IMR-90 (cell line): ENCODE measurements at regions not wholly inside any gene's neighbourhood (a gene's known extent, or its start where the extent isn't known, plus 50 kb on each side); places are given as distances from the start of the nearest gene placed in this dataset.

Experiments used
- ATAC-seq: fragments of 200-7000 bp; cut with Tn5 transposase; 2 replicates; pipeline ENCODE4 v1.9.1; 2020; ENCODE audit warnings: low read depth, mild to moderate bottlenecking, moderate library complexity
- BruUV-seq: library from RNA; stranded (reverse); fragments of 400-500 nt; replicated peaks from 2 replicates; lab custom pipeline; 2021; lab: Mats Ljungman, UMichigan
- CTCF ChIA-PET: fragments of 300-600 bp; formaldehyde crosslinking; extraction: SDS; loops from one replicate; lab custom pipeline; 2021; ENCODE audit warnings: antibody characterized with exemption; lab: Yijun Ruan, JAX
- POLR2A ChIA-PET: fragments of 300-600 bp; sonication (Branson Sonifier 250); formaldehyde crosslinking; loops from one replicate; lab custom pipeline; 2022; ENCODE audit warnings: antibody characterized with exemption; ENCODE audit not compliant: unreplicated experiment; lab: Charles Lee
- DNase-seq: peaks from one replicate; pipeline ENCODE4 v3.0.0; 2013
- H2AFZ ChIP-seq: replicated peaks from 2 replicates; pipeline ENCODE3; 2013; ENCODE audit warnings: low read length, mild to moderate bottlenecking; ENCODE audit not compliant: poor library complexity
- H2AK5ac ChIP-seq: 2 replicates; pipeline ENCODE4 v1.6.1; 2013; ENCODE audit warnings: low read depth, low read length, inconsistent platforms
- H2AK9ac ChIP-seq: replicated peaks from 2 replicates; pipeline ENCODE3; 2013; ENCODE audit warnings: mild to moderate bottlenecking, low read depth, low read length, moderate library complexity; ENCODE audit not compliant: poor library complexity
- H2BK120ac ChIP-seq: 2 replicates; pipeline ENCODE4 v1.6.1; 2013; ENCODE audit warnings: low read depth, low read length, inconsistent platforms
- H2BK15ac ChIP-seq: 3 replicates; pipeline ENCODE4 v1.6.1; 2013; ENCODE audit warnings: low read depth, low read length, inconsistent platforms
- H2BK20ac ChIP-seq: 2 replicates; pipeline ENCODE4 v1.6.1; 2013; ENCODE audit warnings: low read depth, mild to moderate bottlenecking, inconsistent platforms, low read length, moderate library complexity
- H2BK5ac ChIP-seq: 2 replicates; pipeline ENCODE4 v1.6.1; 2013; ENCODE audit warnings: mild to moderate bottlenecking, low read depth, low read length, inconsistent platforms; ENCODE audit not compliant: poor library complexity, severe bottlenecking
- H3K14ac ChIP-seq: replicated peaks from 2 replicates; pipeline ENCODE4 v1.6.1; 2013; ENCODE audit warnings: low read depth, low read length, inconsistent platforms
- H3K18ac ChIP-seq: 2 replicates; pipeline ENCODE4 v1.6.1; 2013; ENCODE audit warnings: low read depth, low read length, control low read depth
- H3K23ac ChIP-seq: 2 replicates; pipeline ENCODE4 v1.6.1; 2013; ENCODE audit warnings: low read depth, low read length, inconsistent platforms
- H3K27ac ChIP-seq: 2 replicates; pipeline ENCODE4 v1.5.1; 2013; ENCODE audit warnings: mild to moderate bottlenecking, control low read depth, low read length; ENCODE audit not compliant: insufficient read depth
- H3K27me3 ChIP-seq: 2 replicates; pipeline ENCODE4 v1.6.1; 2013; ENCODE audit warnings: low read length; ENCODE audit not compliant: control insufficient read depth, insufficient read depth
- H3K36me3 ChIP-seq: 2 replicates; pipeline ENCODE4 v1.6.1; 2013; ENCODE audit warnings: low read length, mixed read lengths; ENCODE audit not compliant: control insufficient read depth, insufficient read depth
- H3K4ac ChIP-seq: 2 replicates; pipeline ENCODE4 v1.6.1; 2013; ENCODE audit warnings: low read depth, low read length, inconsistent platforms
- H3K4me1 ChIP-seq: 2 replicates; pipeline ENCODE4 v1.6.1; 2013; ENCODE audit warnings: low read length, mixed read lengths; ENCODE audit not compliant: control insufficient read depth, insufficient read depth
- H3K4me2 ChIP-seq: 2 replicates; pipeline ENCODE4 v1.6.1; 2013; ENCODE audit warnings: low read depth, mild to moderate bottlenecking, control low read depth, low read length, moderate library complexity
- H3K4me3 ChIP-seq: 2 replicates; pipeline ENCODE4 v1.5.1; 2013; ENCODE audit warnings: low read depth, mild to moderate bottlenecking, control low read depth, low read length, moderate library complexity; ENCODE audit not compliant: insufficient read depth
- H3K56ac ChIP-seq: 2 replicates; pipeline ENCODE4 v1.6.1; 2013; ENCODE audit warnings: low read length, inconsistent platforms; ENCODE audit not compliant: insufficient read depth; ENCODE audit errors: extremely low read depth
- H3K79me1 ChIP-seq, 2 experiments: 2 replicates each; pipeline ENCODE4 v1.6.1; 2013; ENCODE audit warnings: low read length in 2 of 2, inconsistent platforms in 1 of 2, low read depth in 1 of 2
- H3K9ac ChIP-seq: 2 replicates; pipeline ENCODE4 v1.6.1; 2013; ENCODE audit warnings: low read depth, low read length, control low read depth
- H3K9me1 ChIP-seq: 2 replicates; pipeline ENCODE4 v1.6.1; 2013; ENCODE audit warnings: low read length, inconsistent platforms; ENCODE audit not compliant: insufficient read depth
- H3K9me3 ChIP-seq: 2 replicates; pipeline ENCODE4 v1.6.1; 2013; ENCODE audit warnings: low read length; ENCODE audit not compliant: control insufficient read depth, insufficient read depth
- H4K20me1 ChIP-seq: 2 replicates; pipeline ENCODE4 v1.6.1; 2013; ENCODE audit warnings: low read length, inconsistent platforms; ENCODE audit not compliant: insufficient read depth
- H4K5ac ChIP-seq: 2 replicates; pipeline ENCODE4 v1.6.1; 2013; ENCODE audit warnings: mild to moderate bottlenecking, low read depth, low read length, control low read depth
- H4K8ac ChIP-seq, 2 experiments: 2 replicates each; pipeline ENCODE4 v1.6.1; 2013; ENCODE audit warnings: low read depth in 2 of 2, low read length in 2 of 2, control low read depth in 1 of 2, inconsistent platforms in 1 of 2
- H4K91ac ChIP-seq: 2 replicates; pipeline ENCODE4 v1.6.1; 2013; ENCODE audit warnings: low read depth, low read length, inconsistent platforms; ENCODE audit not compliant: insufficient read depth
- NFE2L2 ChIP-seq: fragments of 150-350 bp; IDR thresholded peaks from 2 replicates; pipeline ENCODE4 v1.6.1; 2016; ENCODE audit warnings: low read depth, mild to moderate bottlenecking, low read length
- POLR2A ChIP-seq: IDR thresholded peaks from 2 replicates; pipeline ENCODE4 v1.6.1; 2012; ENCODE audit warnings: mild to moderate bottlenecking, low read depth, low read length
- WGBS, 2 experiments: methylation state at CpG; one replicate each; pipeline versions ENCODE4 v1.1.5 to v1.1.7; 2013; ENCODE audit warnings: missing lambda C conversion rate in 2 of 2; ENCODE audit not compliant: insufficient read length in 1 of 2; ENCODE audit errors: extremely low coverage in 2 of 2; 5-methylcytosine and 5-hydroxymethylcytosine counted together
- dilution Hi-C: fragments of 300-500 bp; cut with HindIII; formaldehyde crosslinking; loops from one replicate; pipeline ENCODE4 v1.14.3; 2018; ENCODE audit warnings: low sequenced_read_pairs; ENCODE audit not compliant: unreplicated experiment
- in situ Hi-C: fragments of 300-500 bp; cut with MboI; formaldehyde crosslinking; loops from 3 replicates; pipeline ENCODE4 v1.14.3; 2019; ENCODE audit warnings: low sequenced_read_pairs, inconsistent platforms, mixed read lengths
- intact Hi-C: fragments of 100-400 bp; cut with micrococcal nuclease; formaldehyde crosslinking; loops from 2 replicates; pipeline ENCODE4 v1.10.0; 2022
- TF ChIP-seq, protein P1 (sequence below): conservative IDR thresholded peaks from 2 replicates; pipeline ENCODE4 v1.5.1; 2012; ENCODE audit warnings: mild to moderate bottlenecking, low read depth, low read length, improper control_type of control experiment
- TF ChIP-seq, protein P2 (sequence below): fragments of 150-350 bp; IDR thresholded peaks from 2 replicates; pipeline ENCODE4 v1.6.1; 2016; ENCODE audit warnings: low read depth, mild to moderate bottlenecking, low read length, moderate library complexity, borderline replicate concordance

DNA sequence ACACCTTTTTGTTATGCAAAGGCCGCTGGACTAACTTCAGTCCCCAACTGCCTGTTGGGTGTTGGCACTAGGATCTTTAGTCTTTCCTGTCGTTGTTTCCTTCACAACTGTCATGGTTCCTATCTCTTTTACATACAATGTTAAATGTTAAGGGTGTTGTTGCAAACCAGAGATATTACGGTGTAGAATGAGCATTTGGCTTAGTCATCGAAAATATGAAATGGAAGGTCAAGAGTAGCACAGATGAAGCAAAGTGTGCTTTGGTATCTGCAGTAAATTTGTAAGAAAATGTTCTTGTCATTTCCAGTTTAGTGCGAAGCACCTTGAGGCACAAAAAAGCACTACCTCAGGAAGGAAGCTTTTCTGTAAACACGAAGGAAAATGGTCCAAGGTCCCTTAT, 751.3 kb upstream of the LRFN5 start:
- ChIA-PET CTCF (no interaction called here), POLR2A (no interaction called here)
- dilution Hi-C loops (no loop called here), in situ Hi-C loops (no loop called here), intact Hi-C loops (no loop called here)
- H4K20me1 ChIP-seq, result no peaks in the 10 kb centered on the region
- H3K9me1 ChIP-seq, result no peaks in the 10 kb centered on the region
- no peaks in the 10 kb centered on the region for H3K36me3 ChIP-seq
- no peak overlapping the region for H3K4me3 ChIP-seq
- H2BK20ac ChIP-seq, result no peak overlapping the region
- DNase-seq (no peak), ATAC-seq (no peak)
- H3K4me2 ChIP-seq, result no peak overlapping the region
- no peak overlapping the region for H2AK9ac ChIP-seq
- no TSS peak for BruUV-seq
- H2AK5ac ChIP-seq, result no peak overlapping the region
- no peaks in the 10 kb centered on the region for H3K4me1 ChIP-seq
- H2AFZ ChIP-seq, result no peak overlapping the region
- no peak overlapping the region for H3K18ac ChIP-seq
- no peak overlapping the region for H2BK15ac ChIP-seq
- H3K56ac ChIP-seq, result no peak overlapping the region
- H4K5ac ChIP-seq, result no peak overlapping the region
- TF ChIP-seq NFE2L2, result no peak
- TF ChIP-seq, protein P1, sequence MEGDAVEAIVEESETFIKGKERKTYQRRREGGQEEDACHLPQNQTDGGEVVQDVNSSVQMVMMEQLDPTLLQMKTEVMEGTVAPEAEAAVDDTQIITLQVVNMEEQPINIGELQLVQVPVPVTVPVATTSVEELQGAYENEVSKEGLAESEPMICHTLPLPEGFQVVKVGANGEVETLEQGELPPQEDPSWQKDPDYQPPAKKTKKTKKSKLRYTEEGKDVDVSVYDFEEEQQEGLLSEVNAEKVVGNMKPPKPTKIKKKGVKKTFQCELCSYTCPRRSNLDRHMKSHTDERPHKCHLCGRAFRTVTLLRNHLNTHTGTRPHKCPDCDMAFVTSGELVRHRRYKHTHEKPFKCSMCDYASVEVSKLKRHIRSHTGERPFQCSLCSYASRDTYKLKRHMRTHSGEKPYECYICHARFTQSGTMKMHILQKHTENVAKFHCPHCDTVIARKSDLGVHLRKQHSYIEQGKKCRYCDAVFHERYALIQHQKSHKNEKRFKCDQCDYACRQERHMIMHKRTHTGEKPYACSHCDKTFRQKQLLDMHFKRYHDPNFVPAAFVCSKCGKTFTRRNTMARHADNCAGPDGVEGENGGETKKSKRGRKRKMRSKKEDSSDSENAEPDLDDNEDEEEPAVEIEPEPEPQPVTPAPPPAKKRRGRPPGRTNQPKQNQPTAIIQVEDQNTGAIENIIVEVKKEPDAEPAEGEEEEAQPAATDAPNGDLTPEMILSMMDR, result no peak
- TF ChIP-seq, protein P2, sequence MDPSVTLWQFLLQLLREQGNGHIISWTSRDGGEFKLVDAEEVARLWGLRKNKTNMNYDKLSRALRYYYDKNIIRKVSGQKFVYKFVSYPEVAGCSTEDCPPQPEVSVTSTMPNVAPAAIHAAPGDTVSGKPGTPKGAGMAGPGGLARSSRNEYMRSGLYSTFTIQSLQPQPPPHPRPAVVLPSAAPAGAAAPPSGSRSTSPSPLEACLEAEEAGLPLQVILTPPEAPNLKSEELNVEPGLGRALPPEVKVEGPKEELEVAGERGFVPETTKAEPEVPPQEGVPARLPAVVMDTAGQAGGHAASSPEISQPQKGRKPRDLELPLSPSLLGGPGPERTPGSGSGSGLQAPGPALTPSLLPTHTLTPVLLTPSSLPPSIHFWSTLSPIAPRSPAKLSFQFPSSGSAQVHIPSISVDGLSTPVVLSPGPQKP, result no peak
- no peak for TF ChIP-seq POLR2A
- H2BK120ac ChIP-seq, result no peak overlapping the region
- no peak overlapping the region for H2BK5ac ChIP-seq
- no peaks in the 10 kb centered on the region for H3K79me1 ChIP-seq
- no peak overlapping the region for H3K4ac ChIP-seq
- no peaks in the 10 kb centered on the region for H3K27me3 ChIP-seq
- H3K14ac ChIP-seq, result no peak overlapping the region
- no peak overlapping the region for H4K8ac ChIP-seq
- 75% methylated on average over 3 of the region's 6 CpGs; no CpG with 5 or more reads in 1 of the 2 experiments for whole genome bisulfite sequencing, 2 experiments
- no peak overlapping the region for H3K9ac ChIP-seq
- no peak overlapping the region for H3K23ac ChIP-seq
- no peak overlapping the region for H3K27ac ChIP-seq
- H4K91ac ChIP-seq, result no peak overlapping the region
- peaks cover 14% of the 10 kb centered on the region for H3K9me3 ChIP-seq
